ENCODE measurements at regions not wholly inside any gene's neighbourhood (a gene's known extent, or its start where the extent isn't known, plus 50 kb on each side); places are given as distances from the start of the nearest gene placed in this dataset.
A peak's percentile ranks its signal among the peaks of the same experiment; 100 is the strongest.

GRCh38 chr11:82233201-82233600 is 500.5 kb downstream of the FAM181B start:
- no peak for DNase-seq (ENCODE audit: low read depth, low spot score)
- Histone ChIP-seq H3K4me3 (ENCODE audit: low read depth in 2 of 2, low read length in 2 of 2) (no peak overlapping the region), H3K4me1 (ENCODE audit: control insufficient read depth, insufficient read depth, low read length) (no peaks in the 10 kb centered on the region), H3K27me3 (ENCODE audit: control insufficient read depth, insufficient read depth, low read length) (no peaks in the 10 kb centered on the region), H3K9me3 (ENCODE audit: control insufficient read depth, insufficient read depth, low read depth, low read length) (no peaks in the 10 kb centered on the region), H3K27ac (ENCODE audit: low read length) (no peak overlapping the region), H3K36me3 (ENCODE audit: control insufficient read depth, insufficient read depth, low read length) (no peaks in the 10 kb centered on the region)
- in situ Hi-C loops (cut with HindIII; ENCODE audit: low pct_unique_long_range_greater_than_20kb, low sequenced_read_pairs) (no loop called here), intact Hi-C loops (cut with micrococcal nuclease; ENCODE audit: unreplicated experiment) (no loop called here)
- CTCF ChIA-PET: no interaction called here
- no peak for ATAC-seq
- POLR2A ChIA-PET: no interaction called here
- no TSS peak for BruUV-seq (replicated peaks)
- TF ChIP-seq, protein P1, sequence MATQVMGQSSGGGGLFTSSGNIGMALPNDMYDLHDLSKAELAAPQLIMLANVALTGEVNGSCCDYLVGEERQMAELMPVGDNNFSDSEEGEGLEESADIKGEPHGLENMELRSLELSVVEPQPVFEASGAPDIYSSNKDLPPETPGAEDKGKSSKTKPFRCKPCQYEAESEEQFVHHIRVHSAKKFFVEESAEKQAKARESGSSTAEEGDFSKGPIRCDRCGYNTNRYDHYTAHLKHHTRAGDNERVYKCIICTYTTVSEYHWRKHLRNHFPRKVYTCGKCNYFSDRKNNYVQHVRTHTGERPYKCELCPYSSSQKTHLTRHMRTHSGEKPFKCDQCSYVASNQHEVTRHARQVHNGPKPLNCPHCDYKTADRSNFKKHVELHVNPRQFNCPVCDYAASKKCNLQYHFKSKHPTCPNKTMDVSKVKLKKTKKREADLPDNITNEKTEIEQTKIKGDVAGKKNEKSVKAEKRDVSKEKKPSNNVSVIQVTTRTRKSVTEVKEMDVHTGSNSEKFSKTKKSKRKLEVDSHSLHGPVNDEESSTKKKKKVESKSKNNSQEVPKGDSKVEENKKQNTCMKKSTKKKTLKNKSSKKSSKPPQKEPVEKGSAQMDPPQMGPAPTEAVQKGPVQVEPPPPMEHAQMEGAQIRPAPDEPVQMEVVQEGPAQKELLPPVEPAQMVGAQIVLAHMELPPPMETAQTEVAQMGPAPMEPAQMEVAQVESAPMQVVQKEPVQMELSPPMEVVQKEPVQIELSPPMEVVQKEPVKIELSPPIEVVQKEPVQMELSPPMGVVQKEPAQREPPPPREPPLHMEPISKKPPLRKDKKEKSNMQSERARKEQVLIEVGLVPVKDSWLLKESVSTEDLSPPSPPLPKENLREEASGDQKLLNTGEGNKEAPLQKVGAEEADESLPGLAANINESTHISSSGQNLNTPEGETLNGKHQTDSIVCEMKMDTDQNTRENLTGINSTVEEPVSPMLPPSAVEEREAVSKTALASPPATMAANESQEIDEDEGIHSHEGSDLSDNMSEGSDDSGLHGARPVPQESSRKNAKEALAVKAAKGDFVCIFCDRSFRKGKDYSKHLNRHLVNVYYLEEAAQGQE (IDR thresholded peaks at IDR 0.05; ENCODE audit: insufficient read depth in 1 of 2, low read depth in 2 of 2, low read length in 1 of 2): no peak
- no peak for TF ChIP-seq POLR2AphosphoS5 (IDR thresholded peaks at IDR 0.05; ENCODE audit: low read depth, low read length)

- in situ Hi-C loops (cut with HindIII; ENCODE audit: low pct_unique_long_range_greater_than_20kb, low sequenced_read_pairs) (no loop called here), intact Hi-C loops (cut with micrococcal nuclease; ENCODE audit: unreplicated experiment) (loop anchor here (2.0 kb wide), 1 partner anchor 585 kb away; no protein-coding TSS in a partner anchor)
- ChIA-PET CTCF (interaction anchor here (0.7 kb wide), 1 partner anchor 582 kb away, joined by 3 read pairs; no protein-coding TSS in a partner anchor), POLR2A (no interaction called here)
- Histone ChIP-seq H3K9me3 (ENCODE audit: control insufficient read depth, insufficient read depth, low read depth, low read length) (peaks cover 10% of the 10 kb centered on the region), H3K4me1 (ENCODE audit: control insufficient read depth, insufficient read depth, low read length) (no peaks in the 10 kb centered on the region), H3K27ac (ENCODE audit: low read length) (no peak overlapping the region), H3K27me3 (ENCODE audit: control insufficient read depth, insufficient read depth, low read length) (no peaks in the 10 kb centered on the region), H3K36me3 (ENCODE audit: control insufficient read depth, insufficient read depth, low read length) (no peaks in the 10 kb centered on the region), H3K4me3 (ENCODE audit: low read depth in 2 of 2, low read length in 2 of 2) (no peak overlapping the region)
- DNase-seq (ENCODE audit: low read depth, low spot score) (no peak), ATAC-seq (no peak)
- TF ChIP-seq, protein P1 (IDR thresholded peaks at IDR 0.05; ENCODE audit: insufficient read depth in 1 of 2, low read depth in 2 of 2, low read length in 1 of 2): no peak
- no peak for TF ChIP-seq POLR2AphosphoS5 (IDR thresholded peaks at IDR 0.05; ENCODE audit: low read depth, low read length)
- no peak for TF ChIP-seq SIN3A (IDR thresholded peaks at IDR 0.05; ENCODE audit: borderline replicate concordance, insufficient read depth, low read depth, low read length)
- peak; percentile 45; the same call in 1 of the 2 replicates for TF ChIP-seq CTCF (IDR thresholded peaks at IDR 0.05)
- TF ChIP-seq TCF7L2 (IDR thresholded peaks at IDR 0.05; ENCODE audit: low read depth, low read length): no peak
- BruUV-seq (replicated peaks): no TSS peak
Measured at GRCh38 chr11:82229341-82229740, 504.3 kb downstream of the FAM181B start.

Data from Panc1 (cell line).